Caco-2 (cell line): ENCODE measurements at regions not wholly inside any gene's neighbourhood (a gene's known extent, or its start where the extent isn't known, plus 50 kb on each side); places are given as distances from the start of the nearest gene placed in this dataset.

Experiments
- BruUV-seq: library from RNA; stranded (reverse); fragments of 400-500 nt; replicated peaks from 2 replicates; lab custom pipeline; 2021; lab: Mats Ljungman, UMichigan
- CTCF ChIA-PET: fragments of 300-600 bp; sonication (Branson Sonifier 250); formaldehyde crosslinking; loops from one replicate; lab custom pipeline; 2022; ENCODE audit warnings: antibody characterized with exemption; lab: Charles Lee
- POLR2A ChIA-PET: fragments of 300-600 bp; sonication (Branson Sonifier 250); formaldehyde crosslinking; loops from one replicate; lab custom pipeline; 2022; ENCODE audit warnings: antibody characterized with exemption; lab: Charles Lee
- DNase-seq, 2 experiments: peaks; one replicate each; pipeline versions ENCODE4 v3.0.0 to v3.0.0-alpha.2; 2020 to 2022
- H3K27me3 ChIP-seq: replicated peaks from 2 replicates; pipeline ENCODE4 v1.6.0; 2011; ENCODE audit warnings: low read length; ENCODE audit not compliant: control insufficient read depth, insufficient read depth
- H3K36me3 ChIP-seq: 2 replicates; pipeline ENCODE4 v1.5.1; 2011; ENCODE audit warnings: low read length; ENCODE audit not compliant: control insufficient read depth, insufficient read depth
- H3K4me1 ChIP-seq: fragments of 250-450 bp; sonication (Bioruptor Pico); 2 replicates; pipeline ENCODE4 v1.5.1; 2020; ENCODE audit warnings: mild to moderate bottlenecking
- H3K4me3 ChIP-seq: 2 replicates; pipeline ENCODE4 v1.5.1; 2011; ENCODE audit warnings: low read depth, mild to moderate bottlenecking, control low read depth, low read length
- H3K9me3 ChIP-seq: fragments of 250-450 bp; sonication (Bioruptor Pico); 2 replicates; pipeline ENCODE4 v1.5.1; 2020; ENCODE audit warnings: mild to moderate bottlenecking, moderate library complexity
- H3K27ac Mint-ChIP-seq: one replicate; pipeline ENCODE4 v1.8.0; 2022; ENCODE audit warnings: mixed read lengths; ENCODE audit not compliant: unreplicated experiment
- H3K27me3 Mint-ChIP-seq: one replicate; pipeline ENCODE4 v1.8.0; 2022; ENCODE audit warnings: mixed read lengths; ENCODE audit not compliant: insufficient read depth, unreplicated experiment
- H3K36me3 Mint-ChIP-seq: one replicate; pipeline ENCODE4 v1.8.0; 2022; ENCODE audit warnings: mild to moderate bottlenecking, mixed read lengths; ENCODE audit not compliant: insufficient read depth, unreplicated experiment
- H3K4me1 Mint-ChIP-seq: one replicate; pipeline ENCODE4 v1.8.0; 2022; ENCODE audit warnings: low read depth, mixed read lengths; ENCODE audit not compliant: unreplicated experiment
- H3K4me3 Mint-ChIP-seq: one replicate; pipeline ENCODE4 v1.8.0; 2022; ENCODE audit warnings: mild to moderate bottlenecking, moderate library complexity, mixed read lengths; ENCODE audit not compliant: unreplicated experiment
- H3K9me3 Mint-ChIP-seq: one replicate; pipeline ENCODE4 v1.8.0; 2022; ENCODE audit warnings: mixed read lengths; ENCODE audit not compliant: unreplicated experiment
- intact Hi-C: fragments of 100-400 bp; cut with micrococcal nuclease; formaldehyde crosslinking; loops from one replicate; pipeline ENCODE4 v1.10.0; 2022; ENCODE audit not compliant: unreplicated experiment
- TF ChIP-seq, protein P1 (sequence below), 2 experiments: fragments of 200-600 bp in 1 of 2; IDR thresholded peaks; 1 replicate in 1 of 2; 2 replicates in 1 of 2; pipeline versions ENCODE4 v1.5.1 to v1.8.0; 2011 to 2022; ENCODE audit warnings: antibody characterized with exemption in 1 of 2, control low read depth in 1 of 2, inconsistent platforms in 1 of 2, low read depth in 1 of 2, low read length in 1 of 2, mild to moderate bottlenecking in 1 of 2, moderate library complexity in 1 of 2; ENCODE audit not compliant: insufficient read depth in 1 of 2, severe bottlenecking in 1 of 2, unreplicated experiment in 1 of 2

DNA sequence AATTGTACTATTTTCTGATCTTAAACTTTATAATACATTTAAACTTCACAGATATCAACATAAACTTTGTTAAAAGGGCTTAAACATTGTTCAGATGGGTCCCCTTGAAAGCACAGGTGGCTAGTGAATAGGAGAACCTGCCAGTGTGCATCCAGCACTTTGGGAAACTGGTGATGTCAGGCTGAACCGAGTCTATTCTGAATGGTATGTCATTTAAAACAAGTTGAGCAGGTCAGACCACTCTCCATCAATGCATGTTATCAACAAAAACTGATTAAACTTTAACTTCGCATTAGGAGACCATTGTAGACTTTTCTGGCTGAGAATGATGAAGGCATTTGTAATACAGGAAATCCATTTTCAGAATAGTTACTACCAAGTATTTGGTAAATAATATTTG lies 50.1 kb upstream of the FREM2 start:
- peak overlapping the region; percentile 49 for H3K27ac Mint-ChIP-seq
- no peaks in the 10 kb centered on the region for H3K27me3 ChIP-seq
- peak; percentile 77 to 84 for DNase-seq
- ChIA-PET POLR2A (no interaction called here), CTCF (interaction anchor here (0.7 kb wide), 1 partner anchor 55 kb away, joined by 3 read pairs; no protein-coding TSS in a partner anchor)
- intact Hi-C loops, result loop anchor here (1.0 to 5.0 kb wide), 5 partner anchors 34 to 242 kb away; no protein-coding TSS in a partner anchor
- H3K9me3 ChIP-seq, result no peaks in the 10 kb centered on the region
- peak overlapping the region; percentile 56 for H3K4me3 Mint-ChIP-seq
- H3K4me1 ChIP-seq, result peaks cover 54% of the 10 kb centered on the region
- TF ChIP-seq, protein P1, sequence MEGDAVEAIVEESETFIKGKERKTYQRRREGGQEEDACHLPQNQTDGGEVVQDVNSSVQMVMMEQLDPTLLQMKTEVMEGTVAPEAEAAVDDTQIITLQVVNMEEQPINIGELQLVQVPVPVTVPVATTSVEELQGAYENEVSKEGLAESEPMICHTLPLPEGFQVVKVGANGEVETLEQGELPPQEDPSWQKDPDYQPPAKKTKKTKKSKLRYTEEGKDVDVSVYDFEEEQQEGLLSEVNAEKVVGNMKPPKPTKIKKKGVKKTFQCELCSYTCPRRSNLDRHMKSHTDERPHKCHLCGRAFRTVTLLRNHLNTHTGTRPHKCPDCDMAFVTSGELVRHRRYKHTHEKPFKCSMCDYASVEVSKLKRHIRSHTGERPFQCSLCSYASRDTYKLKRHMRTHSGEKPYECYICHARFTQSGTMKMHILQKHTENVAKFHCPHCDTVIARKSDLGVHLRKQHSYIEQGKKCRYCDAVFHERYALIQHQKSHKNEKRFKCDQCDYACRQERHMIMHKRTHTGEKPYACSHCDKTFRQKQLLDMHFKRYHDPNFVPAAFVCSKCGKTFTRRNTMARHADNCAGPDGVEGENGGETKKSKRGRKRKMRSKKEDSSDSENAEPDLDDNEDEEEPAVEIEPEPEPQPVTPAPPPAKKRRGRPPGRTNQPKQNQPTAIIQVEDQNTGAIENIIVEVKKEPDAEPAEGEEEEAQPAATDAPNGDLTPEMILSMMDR (IDR thresholded peaks at IDR 0.05; ENCODE audit: insufficient read depth in 1 of 2, low read depth in 1 of 2, low read length in 1 of 2, severe bottlenecking in 1 of 2, unreplicated experiment in 1 of 2), result no peak
- no peaks in the 10 kb centered on the region for H3K27me3 Mint-ChIP-seq
- H3K4me1 Mint-ChIP-seq, result peaks cover 47% of the 10 kb centered on the region
- no TSS peak for BruUV-seq
- H3K4me3 ChIP-seq, result no peak overlapping the region
- H3K36me3 Mint-ChIP-seq, result peaks cover 4% of the 10 kb centered on the region
- no peaks in the 10 kb centered on the region for H3K9me3 Mint-ChIP-seq
- H3K36me3 ChIP-seq, result no peaks in the 10 kb centered on the region
